ENCODE measurements at regions not wholly inside any gene's neighbourhood (a gene's known extent, or its start where the extent isn't known, plus 50 kb on each side); places are given as distances from the start of the nearest gene placed in this dataset.

- no peaks in the 10 kb centered on the region for H3K36me3 ChIP-seq (replicated peaks; ENCODE audit: insufficient read depth, low read length)
- DNase-seq: no peak
- no peaks in the 10 kb centered on the region for H3K4me1 ChIP-seq (ENCODE audit: low read length)
- H3K79me2 ChIP-seq (ENCODE audit: low read length): no peaks in the 10 kb centered on the region
- no peak overlapping the region for H3K27ac ChIP-seq (ENCODE audit: low read length)
- H3K9me3 ChIP-seq (replicated peaks; ENCODE audit: insufficient read depth, low read length): no peaks in the 10 kb centered on the region
- no peaks in the 10 kb centered on the region for H3K27me3 ChIP-seq (replicated peaks; ENCODE audit: insufficient read depth, low read length)
- no peaks in the 10 kb centered on the region for H3F3A ChIP-seq (ENCODE audit: insufficient read depth, low read length)
- H2AFZ ChIP-seq (ENCODE audit: low read length): no peak overlapping the region
- H3K9me2 ChIP-seq (replicated peaks; ENCODE audit: insufficient read depth, low read length): no peaks in the 10 kb centered on the region
- no peak overlapping the region for H3K4me3 ChIP-seq (ENCODE audit: low read length)
- H3K9ac ChIP-seq (ENCODE audit: low read length): no peak overlapping the region
- TF ChIP-seq EZH2phosphoT487 (IDR thresholded peaks at IDR 0.05; ENCODE audit: low read length) (no peak), CTCF (IDR thresholded peaks at IDR 0.05; ENCODE audit: low read length) (no peak), EZH2 (optimal IDR thresholded peaks at IDR 0.05; ENCODE audit: low read depth, low read length) (no peak)
- no peaks in the 10 kb centered on the region for H4K20me1 ChIP-seq (ENCODE audit: insufficient read depth, low read length)
- H3K4me2 ChIP-seq (ENCODE audit: low read depth, low read length): no peak overlapping the region
These were observed 93.2 kb upstream of the CSNK1A1L start for GRCh38 chr13:37198629-37199028.

- no peaks in the 10 kb centered on the region for H3K36me3 ChIP-seq (replicated peaks; ENCODE audit: insufficient read depth, low read length)
- no peaks in the 10 kb centered on the region for H3K27me3 ChIP-seq (replicated peaks; ENCODE audit: insufficient read depth, low read length)
- H3K9me2 ChIP-seq (replicated peaks; ENCODE audit: insufficient read depth, low read length): no peaks in the 10 kb centered on the region
- no peaks in the 10 kb centered on the region for H4K20me1 ChIP-seq (ENCODE audit: insufficient read depth, low read length)
- H2AFZ ChIP-seq (ENCODE audit: low read length): no peak overlapping the region
- no peak for DNase-seq
- no peak overlapping the region for H3K9ac ChIP-seq (ENCODE audit: low read length)
- no peak overlapping the region for H3K4me3 ChIP-seq (ENCODE audit: low read length)
- TF ChIP-seq EZH2 (optimal IDR thresholded peaks at IDR 0.05; ENCODE audit: low read depth, low read length): no peak
- H3F3A ChIP-seq (ENCODE audit: insufficient read depth, low read length): no peaks in the 10 kb centered on the region
- H3K79me2 ChIP-seq (ENCODE audit: low read length): no peaks in the 10 kb centered on the region
- no peaks in the 10 kb centered on the region for H3K9me3 ChIP-seq (replicated peaks; ENCODE audit: insufficient read depth, low read length)
- no peaks in the 10 kb centered on the region for H3K4me1 ChIP-seq (ENCODE audit: low read length)
- H3K4me2 ChIP-seq (ENCODE audit: low read depth, low read length): no peak overlapping the region
- no peak overlapping the region for H3K27ac ChIP-seq (ENCODE audit: low read length)
These were observed 90.2 kb upstream of the CSNK1A1L start for GRCh38 chr13:37195621-37196020.

- no peak overlapping the region for H3K4me2 ChIP-seq (ENCODE audit: low read depth, low read length)
- H2AFZ ChIP-seq (ENCODE audit: low read length): no peak overlapping the region
- no peaks in the 10 kb centered on the region for H3K27me3 ChIP-seq (replicated peaks; ENCODE audit: insufficient read depth, low read length)
- no peak for TF ChIP-seq EZH2 (optimal IDR thresholded peaks at IDR 0.05; ENCODE audit: low read depth, low read length)
- H3K36me3 ChIP-seq (replicated peaks; ENCODE audit: insufficient read depth, low read length): no peaks in the 10 kb centered on the region
- no peak overlapping the region for H3K27ac ChIP-seq (ENCODE audit: low read length)
- H3K9ac ChIP-seq (ENCODE audit: low read length): no peak overlapping the region
- no peaks in the 10 kb centered on the region for H3K4me1 ChIP-seq (ENCODE audit: low read length)
- H3K9me2 ChIP-seq (replicated peaks; ENCODE audit: insufficient read depth, low read length): no peaks in the 10 kb centered on the region
- H3K79me2 ChIP-seq (ENCODE audit: low read length): no peaks in the 10 kb centered on the region
- no peak for DNase-seq
- H3K9me3 ChIP-seq (replicated peaks; ENCODE audit: insufficient read depth, low read length): no peaks in the 10 kb centered on the region
- H4K20me1 ChIP-seq (ENCODE audit: insufficient read depth, low read length): no peaks in the 10 kb centered on the region
- H3F3A ChIP-seq (ENCODE audit: insufficient read depth, low read length): no peaks in the 10 kb centered on the region
- H3K4me3 ChIP-seq (ENCODE audit: low read length): no peak overlapping the region
These were observed 89.0 kb upstream of the CSNK1A1L start for GRCh38 chr13:37194428-37194861.

- no peaks in the 10 kb centered on the region for H4K20me1 ChIP-seq (ENCODE audit: insufficient read depth, low read length)
- TF ChIP-seq EZH2 (optimal IDR thresholded peaks at IDR 0.05; ENCODE audit: low read depth, low read length) (no peak), CTCF (IDR thresholded peaks at IDR 0.05; ENCODE audit: low read length) (no peak), EZH2phosphoT487 (IDR thresholded peaks at IDR 0.05; ENCODE audit: low read length) (no peak)
These were observed 87.5 kb upstream of the CSNK1A1L start for GRCh38 chr13:37192956-37193355.

More at GRCh38 chr13:37192956-37193355, 87.5 kb upstream of the CSNK1A1L start:
- Histone ChIP-seq H3K27me3 (replicated peaks; ENCODE audit: insufficient read depth, low read length) (no peaks in the 10 kb centered on the region), H3K27ac (ENCODE audit: low read length) (no peak overlapping the region), H3K4me3 (ENCODE audit: low read length) (no peak overlapping the region), H3K36me3 (replicated peaks; ENCODE audit: insufficient read depth, low read length) (no peaks in the 10 kb centered on the region), H3K4me1 (ENCODE audit: low read length) (no peaks in the 10 kb centered on the region), H3K79me2 (ENCODE audit: low read length) (no peaks in the 10 kb centered on the region), H3F3A (ENCODE audit: insufficient read depth, low read length) (no peaks in the 10 kb centered on the region), H3K9me2 (replicated peaks; ENCODE audit: insufficient read depth, low read length) (no peaks in the 10 kb centered on the region), H2AFZ (ENCODE audit: low read length) (no peak overlapping the region), H3K4me2 (ENCODE audit: low read depth, low read length) (no peak overlapping the region), H3K9me3 (replicated peaks; ENCODE audit: insufficient read depth, low read length) (no peaks in the 10 kb centered on the region), H3K9ac (ENCODE audit: low read length) (no peak overlapping the region)
- DNase-seq: no peak
